ENCODE measurements at regions not wholly inside any gene's neighbourhood (a gene's known extent, or its start where the extent isn't known, plus 50 kb on each side); places are given as distances from the start of the nearest gene placed in this dataset.

DNA sequence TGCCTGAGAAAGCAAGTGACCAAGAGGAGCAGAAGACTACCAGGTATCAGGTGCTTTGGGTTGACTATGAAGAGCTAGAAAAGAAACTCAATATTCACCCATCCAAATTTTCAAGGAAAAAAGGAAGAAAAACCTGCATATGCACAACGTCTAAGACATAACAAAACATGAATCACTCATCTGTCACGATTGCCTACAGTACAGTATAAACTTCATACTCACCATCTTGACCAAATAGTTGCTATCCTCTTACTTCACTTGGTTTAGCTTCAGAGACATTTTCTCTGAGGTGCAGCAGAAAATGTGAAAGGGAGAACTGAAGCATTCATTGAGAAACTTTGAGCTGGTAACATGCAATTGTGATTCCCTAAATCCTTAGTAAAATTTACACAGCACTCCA is 228.6 kb upstream of the MPDZ start:
- Histone ChIP-seq H3K27me3 (ENCODE audit: control insufficient read depth, insufficient read depth, low read length) (no peaks in the 10 kb centered on the region), H3K9ac (ENCODE audit: low read length in 3 of 3) (no peak overlapping the region), H3K36me3 (ENCODE audit: control insufficient read depth in 2 of 3, insufficient read depth in 3 of 3, low read length in 3 of 3) (no peaks in the 10 kb centered on the region), H3K4me3 (ENCODE audit: low read length in 3 of 3) (no peak overlapping the region), H3K4me1 (ENCODE audit: control insufficient read depth in 2 of 3, insufficient read depth in 2 of 3, low read depth in 1 of 3, low read length in 3 of 3) (no peaks in the 10 kb centered on the region), H3K27ac (ENCODE audit: low read depth in 2 of 2, low read length in 2 of 2) (no peak overlapping the region), H3K9me3 (ENCODE audit: control insufficient read depth in 2 of 3, insufficient read depth in 1 of 3, low read length in 3 of 3) (no peaks in the 10 kb centered on the region)
- no peak for DNase-seq
- no peak for FAIRE-seq
- intact Hi-C loops (cut with DNase I), result no loop called here
- no peak for TF ChIP-seq CTCF (IDR thresholded peaks at IDR 0.05; ENCODE audit: borderline replicate concordance, extremely low read depth, insufficient read depth)

- TF ChIP-seq CTCF (IDR thresholded peaks at IDR 0.05; ENCODE audit: borderline replicate concordance, extremely low read depth, insufficient read depth), result no peak
- no peaks in the 10 kb centered on the region for H3K4me1 ChIP-seq (ENCODE audit: control insufficient read depth in 2 of 3, insufficient read depth in 2 of 3, low read depth in 1 of 3, low read length in 3 of 3)
- no peak overlapping the region for H3K4me3 ChIP-seq (ENCODE audit: low read length in 3 of 3)
- FAIRE-seq (no peak), DNase-seq (no peak)
- H3K9ac ChIP-seq (ENCODE audit: low read length in 3 of 3), result no peak overlapping the region
- intact Hi-C loops (cut with DNase I), result no loop called here
- no peak overlapping the region for H3K27ac ChIP-seq (ENCODE audit: low read depth in 2 of 2, low read length in 2 of 2)
- no peaks in the 10 kb centered on the region for H3K27me3 ChIP-seq (ENCODE audit: control insufficient read depth, insufficient read depth, low read length)
- H3K36me3 ChIP-seq (ENCODE audit: control insufficient read depth in 2 of 3, insufficient read depth in 3 of 3, low read length in 3 of 3), result no peaks in the 10 kb centered on the region
- no peaks in the 10 kb centered on the region for H3K9me3 ChIP-seq (ENCODE audit: control insufficient read depth in 2 of 3, insufficient read depth in 1 of 3, low read length in 3 of 3)
Observed at GRCh38 chr9:13505797-13506196, 226.3 kb upstream of the MPDZ start.

GRCh38 chr9:13503599-13503998 is 224.1 kb upstream of the MPDZ start:
- intact Hi-C loops (cut with DNase I), result no loop called here

More at GRCh38 chr9:13503599-13503998, 224.1 kb upstream of the MPDZ start:
- no peak for FAIRE-seq
- no peak overlapping the region for H3K4me3 ChIP-seq (ENCODE audit: low read length in 3 of 3)
- H3K36me3 ChIP-seq (ENCODE audit: control insufficient read depth in 2 of 3, insufficient read depth in 3 of 3, low read length in 3 of 3), result no peaks in the 10 kb centered on the region
- no peaks in the 10 kb centered on the region for H3K27me3 ChIP-seq (ENCODE audit: control insufficient read depth, insufficient read depth, low read length)
- no peak overlapping the region for H3K27ac ChIP-seq (ENCODE audit: low read depth in 2 of 2, low read length in 2 of 2)
- no peak overlapping the region for H3K9ac ChIP-seq (ENCODE audit: low read length in 3 of 3)
- H3K4me1 ChIP-seq (ENCODE audit: control insufficient read depth in 2 of 3, insufficient read depth in 2 of 3, low read depth in 1 of 3, low read length in 3 of 3), result no peaks in the 10 kb centered on the region
- H3K9me3 ChIP-seq (ENCODE audit: control insufficient read depth in 2 of 3, insufficient read depth in 1 of 3, low read length in 3 of 3), result no peaks in the 10 kb centered on the region
- TF ChIP-seq CTCF (IDR thresholded peaks at IDR 0.05; ENCODE audit: borderline replicate concordance, extremely low read depth, insufficient read depth), result no peak
- DNase-seq, result no peak

All from kidney (tissue), 13 donors.